ENCODE measurements at regions not wholly inside any gene's neighbourhood (a gene's known extent, or its start where the extent isn't known, plus 50 kb on each side); places are given as distances from the start of the nearest gene placed in this dataset.

DNA sequence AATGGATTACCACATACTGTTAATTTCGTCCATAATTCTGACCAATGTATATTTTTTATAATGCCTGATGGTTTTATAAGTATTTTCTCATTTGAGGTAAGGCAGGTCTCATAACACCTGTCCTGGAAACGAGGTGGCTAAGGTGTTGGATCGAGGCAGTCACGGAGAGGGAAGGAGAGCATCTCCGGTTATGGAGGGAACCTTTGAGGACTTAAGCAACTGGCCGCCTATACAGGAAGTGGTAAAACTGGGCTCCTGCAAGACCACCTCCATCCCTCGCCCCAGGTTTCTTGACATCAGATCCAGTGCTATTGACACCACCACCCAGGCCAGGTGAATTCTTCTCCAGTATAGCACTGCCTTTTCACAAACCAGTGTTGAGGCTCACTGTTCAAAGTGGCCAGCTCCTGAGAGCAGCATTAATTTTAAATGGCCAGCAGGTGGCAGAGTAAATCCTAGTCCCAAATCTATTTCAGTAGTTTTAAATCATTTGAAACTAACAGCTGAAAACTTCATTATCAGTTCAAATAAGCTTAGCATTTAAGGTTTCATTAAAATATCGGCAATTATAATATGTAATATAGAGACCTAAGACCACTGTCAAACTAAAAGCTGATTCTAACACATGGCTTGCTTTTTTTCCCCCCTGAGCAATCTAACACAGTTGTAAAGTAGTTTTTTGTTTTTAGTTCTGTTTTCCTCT lies 100.8 kb downstream of the PPM1A start:
- TF ChIP-seq JUND (IDR thresholded peaks at IDR 0.05; ENCODE audit: low read depth), result no peak
- in situ Hi-C loops (cut with HindIII; ENCODE audit: low pct_unique_long_range_greater_than_20kb, low sequenced_read_pairs), result no loop called here
- DNase-seq (ENCODE audit: low read depth in 1 of 2, low spot score in 1 of 2), result peak; percentile 60 to 71

DNA sequence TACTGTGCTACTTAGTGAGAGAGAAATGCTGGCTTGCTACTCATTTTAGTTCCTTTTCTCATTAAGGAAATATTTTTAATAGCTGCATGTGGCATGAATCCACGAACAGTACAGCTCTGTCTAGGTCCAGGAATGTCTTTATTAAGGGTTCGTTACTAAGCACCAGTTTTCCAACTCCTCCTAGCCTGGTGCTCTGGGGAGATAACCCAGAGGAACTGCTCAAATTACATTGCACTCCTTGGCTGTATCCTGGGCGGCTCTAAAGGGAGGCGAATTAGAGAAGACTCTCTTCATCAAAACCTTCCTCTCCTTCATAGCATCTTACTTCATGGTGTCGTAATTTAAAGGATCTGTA lies 101.3 kb downstream of the PPM1A start:
- in situ Hi-C loops (cut with HindIII; ENCODE audit: low pct_unique_long_range_greater_than_20kb, low sequenced_read_pairs), result no loop called here
- no peak for DNase-seq (ENCODE audit: low read depth in 1 of 2, low spot score in 1 of 2)
- TF ChIP-seq JUND (IDR thresholded peaks at IDR 0.05; ENCODE audit: low read depth), result no peak

DNA sequence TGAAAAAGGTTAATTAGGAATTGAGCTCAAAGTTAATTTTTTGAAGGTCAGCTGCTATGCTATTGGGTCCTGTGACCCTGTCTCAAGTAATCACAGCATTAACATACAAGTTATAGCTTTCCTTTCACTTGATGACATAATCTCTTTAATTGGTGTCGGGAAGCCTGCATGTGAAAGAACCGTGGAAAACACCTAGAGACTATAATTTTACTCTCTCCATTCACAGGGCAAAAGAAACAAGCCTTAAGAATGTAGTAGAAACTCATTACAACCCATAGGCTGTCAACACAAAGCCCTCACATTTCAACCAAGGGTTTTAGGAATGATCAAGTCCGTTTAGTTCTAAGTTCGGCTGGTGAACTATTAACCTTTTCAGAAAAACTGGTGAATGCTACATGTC lies 104.4 kb downstream of the PPM1A start:
- in situ Hi-C loops (cut with HindIII; ENCODE audit: low pct_unique_long_range_greater_than_20kb, low sequenced_read_pairs), result no loop called here
- DNase-seq (ENCODE audit: low read depth in 1 of 2, low spot score in 1 of 2), result no peak
- TF ChIP-seq JUND (IDR thresholded peaks at IDR 0.05; ENCODE audit: low read depth), result no peak

DNA sequence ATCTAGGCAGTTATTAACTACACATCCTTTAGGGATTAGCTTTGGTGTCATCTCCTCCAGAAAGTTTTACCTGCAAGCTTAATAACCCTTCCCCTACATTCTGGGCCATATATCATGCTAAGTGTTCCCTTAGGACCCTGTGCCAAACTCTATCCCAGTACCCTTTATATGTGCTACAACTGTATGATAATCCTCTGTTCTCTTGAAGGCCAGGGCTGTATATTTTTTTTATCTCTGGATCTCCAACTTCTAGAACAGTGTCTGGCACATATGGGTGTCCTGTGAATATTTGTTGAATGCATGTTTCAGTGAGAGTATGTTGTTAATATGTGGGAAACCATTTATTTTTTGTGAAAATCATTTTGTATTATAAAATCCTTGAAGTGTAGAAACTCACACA lies 106.7 kb downstream of the PPM1A start:
- no peak for TF ChIP-seq JUND (IDR thresholded peaks at IDR 0.05; ENCODE audit: low read depth)
- DNase-seq (ENCODE audit: low read depth in 1 of 2, low spot score in 1 of 2), result no peak
- in situ Hi-C loops (cut with HindIII; ENCODE audit: low pct_unique_long_range_greater_than_20kb, low sequenced_read_pairs), result no loop called here

DNA sequence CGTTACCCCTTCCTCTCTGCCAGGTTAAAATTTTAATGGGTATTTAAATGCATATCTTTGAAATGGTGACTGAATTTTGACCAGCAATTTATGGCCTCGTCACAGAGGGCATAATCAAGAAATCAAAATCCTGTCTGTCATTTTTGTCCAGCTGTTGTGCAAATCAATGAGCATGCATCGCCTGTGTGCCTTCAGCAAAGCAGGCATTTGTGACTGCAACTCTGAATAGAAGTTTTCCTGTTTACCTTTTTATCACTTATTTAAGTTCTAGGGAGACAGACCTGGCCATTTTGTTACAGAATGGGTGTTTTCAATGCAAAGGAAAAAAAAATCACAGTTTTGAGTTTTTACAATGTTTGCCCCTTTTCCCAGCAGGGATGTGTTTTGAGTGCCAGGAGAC lies 107.4 kb downstream of the PPM1A start:
- in situ Hi-C loops (cut with HindIII; ENCODE audit: low pct_unique_long_range_greater_than_20kb, low sequenced_read_pairs), result no loop called here

DNA sequence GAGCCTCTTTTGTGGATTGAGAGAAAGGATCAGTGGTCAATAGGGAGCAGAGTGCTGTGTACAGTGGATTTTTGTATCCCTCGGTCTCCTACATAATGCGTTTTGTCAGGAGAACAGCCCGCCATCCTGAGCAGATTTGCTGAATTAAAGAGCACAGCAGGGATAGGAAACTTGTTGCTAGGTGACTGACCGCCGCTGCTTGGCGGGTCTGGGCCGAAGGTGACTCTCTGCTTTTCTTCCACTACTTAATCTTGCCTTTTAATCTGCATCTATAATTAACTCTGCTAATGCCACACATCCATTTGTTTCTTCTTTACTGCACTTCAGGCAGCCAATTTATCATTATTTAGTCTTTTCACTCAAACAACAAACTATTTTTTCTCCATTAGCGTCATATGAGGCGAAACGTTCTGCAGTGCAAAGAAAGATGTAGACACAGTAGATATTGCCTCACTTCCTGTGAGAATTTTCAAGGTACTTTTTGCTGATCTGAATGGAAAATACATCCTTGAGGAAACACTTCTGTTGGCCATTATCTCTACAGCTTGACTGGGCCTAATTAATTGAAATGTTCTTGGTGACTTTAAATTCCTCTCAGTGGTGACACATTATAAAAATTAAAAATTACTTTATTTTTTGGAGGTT lies 108.0 kb downstream of the PPM1A start:
- TF ChIP-seq JUND (IDR thresholded peaks at IDR 0.05; ENCODE audit: low read depth), result no peak
- in situ Hi-C loops (cut with HindIII; ENCODE audit: low pct_unique_long_range_greater_than_20kb, low sequenced_read_pairs), result no loop called here
- DNase-seq (ENCODE audit: low read depth in 1 of 2, low spot score in 1 of 2), result no peak

More for the DNA sequence above, 107.4 kb downstream of the PPM1A start:
- no peak for DNase-seq (ENCODE audit: low read depth in 1 of 2, low spot score in 1 of 2)
- no peak for TF ChIP-seq JUND (IDR thresholded peaks at IDR 0.05; ENCODE audit: low read depth)

DNA sequence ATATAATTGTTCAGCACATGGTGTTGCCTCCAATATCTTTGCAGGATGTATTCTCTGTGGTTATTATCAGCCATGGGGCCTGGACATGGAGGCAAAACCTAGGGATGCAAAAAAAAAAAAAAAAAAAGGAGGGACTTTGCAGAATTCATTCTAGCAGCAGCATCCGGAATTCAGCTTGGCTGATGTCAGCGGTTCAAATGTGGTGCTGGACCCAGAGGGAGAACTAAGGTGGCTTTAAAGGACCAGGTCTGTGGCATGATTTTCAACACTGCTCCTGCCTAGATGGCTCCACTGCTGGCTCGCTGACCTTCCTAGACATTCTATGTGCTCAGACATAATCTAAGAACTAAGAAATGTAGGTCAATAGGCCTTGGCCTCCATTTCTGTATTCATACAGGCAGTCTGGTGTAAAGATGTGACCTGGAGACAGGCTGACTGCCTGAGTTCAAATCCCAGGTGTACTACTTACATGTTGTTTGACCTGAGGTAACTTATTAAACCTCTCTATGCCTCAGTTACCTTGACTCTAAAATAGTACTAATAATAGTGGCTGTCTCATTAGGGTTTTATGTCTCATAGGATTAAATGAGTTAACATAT lies 108.6 kb downstream of the PPM1A start:
- in situ Hi-C loops (cut with HindIII; ENCODE audit: low pct_unique_long_range_greater_than_20kb, low sequenced_read_pairs), result no loop called here
- DNase-seq (ENCODE audit: low read depth in 1 of 2, low spot score in 1 of 2), result no peak
- TF ChIP-seq JUND (IDR thresholded peaks at IDR 0.05; ENCODE audit: low read depth), result no peak

DNA sequence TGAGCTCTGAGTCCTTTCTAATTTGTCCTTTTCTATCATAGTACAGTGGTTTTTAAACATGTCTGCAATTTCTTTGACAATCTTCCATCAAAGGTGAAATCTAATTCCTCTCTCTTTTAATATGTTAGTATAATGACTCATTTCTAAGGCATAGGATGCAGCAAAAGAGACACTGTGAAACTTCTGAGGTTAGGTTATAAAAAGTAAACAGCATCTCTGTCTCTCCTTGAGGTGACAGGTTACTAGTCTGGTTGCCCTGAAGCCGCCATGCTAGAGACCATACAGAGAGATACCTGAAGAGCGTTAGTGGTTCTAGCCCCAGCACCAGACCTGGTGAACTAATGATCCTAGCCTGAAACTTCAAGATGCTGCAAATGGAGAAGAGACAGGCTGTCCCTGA lies 114.3 kb downstream of the PPM1A start:
- DNase-seq (ENCODE audit: low read depth in 1 of 2, low spot score in 1 of 2), result no peak
- in situ Hi-C loops (cut with HindIII; ENCODE audit: low pct_unique_long_range_greater_than_20kb, low sequenced_read_pairs), result no loop called here
- TF ChIP-seq JUND (IDR thresholded peaks at IDR 0.05; ENCODE audit: low read depth), result no peak

DNA sequence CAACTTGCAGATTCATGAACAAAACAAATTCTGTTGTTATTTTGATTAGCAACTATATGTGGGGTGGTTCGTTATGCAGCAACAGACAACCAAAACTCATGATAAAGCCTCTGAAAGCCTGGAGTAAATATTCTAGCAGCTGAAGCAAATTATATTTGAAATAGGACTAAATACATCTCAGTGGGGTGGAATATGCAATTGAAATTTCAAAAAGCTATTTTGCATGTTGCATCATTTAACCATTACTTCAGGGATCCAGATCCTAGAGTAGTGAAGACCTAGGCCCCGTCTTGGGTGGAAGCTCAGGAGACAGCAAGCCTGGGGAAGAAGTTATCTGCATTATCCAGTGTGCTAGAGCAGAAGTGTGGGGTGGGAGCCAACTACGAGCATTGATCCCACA lies 114.7 kb downstream of the PPM1A start:
- no peak for TF ChIP-seq JUND (IDR thresholded peaks at IDR 0.05; ENCODE audit: low read depth)
- DNase-seq (ENCODE audit: low read depth in 1 of 2, low spot score in 1 of 2), result no peak
- in situ Hi-C loops (cut with HindIII; ENCODE audit: low pct_unique_long_range_greater_than_20kb, low sequenced_read_pairs), result no loop called here

DNA sequence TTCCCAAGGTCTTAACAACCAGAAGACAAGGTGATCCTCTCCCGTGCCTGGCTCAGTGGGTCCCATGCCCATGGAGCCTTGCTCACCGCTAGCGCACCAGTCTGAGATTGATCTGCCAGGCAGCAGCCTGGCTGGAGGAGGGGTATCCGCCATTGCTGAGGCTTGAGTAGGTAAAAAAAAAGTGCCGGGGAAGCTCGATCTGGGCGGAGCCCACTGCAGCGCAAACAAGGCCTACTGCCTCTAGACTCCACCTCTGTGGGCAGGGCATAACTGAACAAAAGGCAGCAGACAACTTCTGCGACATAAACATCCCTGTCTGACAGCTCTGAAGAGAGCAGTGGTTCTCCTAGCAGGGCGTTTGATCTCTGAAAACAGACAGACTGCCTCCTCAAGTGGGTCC lies 104.0 kb downstream of the C14orf39 start:
- no peak for TF ChIP-seq JUND (IDR thresholded peaks at IDR 0.05; ENCODE audit: low read depth)
- in situ Hi-C loops (cut with HindIII; ENCODE audit: low pct_unique_long_range_greater_than_20kb, low sequenced_read_pairs), result no loop called here
- peak in 1 of 2 experiments; percentile 36 for DNase-seq (ENCODE audit: low read depth in 1 of 2, low spot score in 1 of 2)

Data from T47D (cell line).